ENCODE measurements at regions not wholly inside any gene's neighbourhood (a gene's known extent, or its start where the extent isn't known, plus 50 kb on each side); places are given as distances from the start of the nearest gene placed in this dataset.

DNA sequence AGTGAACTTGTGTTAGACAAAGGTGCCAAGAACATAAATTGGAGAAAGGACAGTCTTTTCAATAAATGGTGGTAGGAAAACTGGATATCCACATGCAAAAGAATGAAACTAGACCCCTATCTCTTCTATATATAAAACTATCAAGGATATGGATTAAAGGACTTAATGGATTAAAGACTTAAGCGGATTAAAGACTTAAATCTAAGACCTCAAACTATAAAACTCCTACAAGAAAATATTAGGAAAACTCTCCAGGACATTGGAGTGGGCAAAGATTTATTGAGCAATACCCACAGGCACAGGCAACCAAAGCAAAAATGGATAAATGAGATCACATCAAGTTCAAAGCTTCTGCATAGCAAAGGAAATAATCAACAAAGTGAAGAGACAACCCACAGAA lies 242.9 kb upstream of the MEOX2 start:
- intact Hi-C loops (cut with DNase I) = no loop called here
- no peak for ATAC-seq

DNA sequence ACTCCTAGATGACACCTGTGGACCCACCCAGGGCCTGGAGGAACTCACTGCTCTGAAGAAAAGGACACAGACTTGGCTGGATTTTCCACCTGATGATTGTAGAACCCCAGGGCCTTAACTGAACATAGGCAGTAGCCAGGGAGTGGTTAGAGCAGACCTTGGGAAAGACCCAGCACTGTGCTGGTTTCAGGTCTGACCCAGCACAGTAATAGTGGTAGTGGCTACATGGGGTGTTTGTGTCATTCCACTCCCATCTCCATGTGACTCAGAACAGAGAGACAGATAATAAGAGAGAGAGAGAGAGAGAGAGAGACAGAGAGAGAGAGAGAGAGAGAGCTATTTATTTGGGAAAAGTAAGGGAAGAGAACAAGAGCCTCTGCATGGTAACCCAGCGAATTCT lies 239.1 kb upstream of the MEOX2 start:
- no peak for TF ChIP-seq POLR2A (IDR thresholded peaks at IDR 0.05)
- TF ChIP-seq, protein P1, sequence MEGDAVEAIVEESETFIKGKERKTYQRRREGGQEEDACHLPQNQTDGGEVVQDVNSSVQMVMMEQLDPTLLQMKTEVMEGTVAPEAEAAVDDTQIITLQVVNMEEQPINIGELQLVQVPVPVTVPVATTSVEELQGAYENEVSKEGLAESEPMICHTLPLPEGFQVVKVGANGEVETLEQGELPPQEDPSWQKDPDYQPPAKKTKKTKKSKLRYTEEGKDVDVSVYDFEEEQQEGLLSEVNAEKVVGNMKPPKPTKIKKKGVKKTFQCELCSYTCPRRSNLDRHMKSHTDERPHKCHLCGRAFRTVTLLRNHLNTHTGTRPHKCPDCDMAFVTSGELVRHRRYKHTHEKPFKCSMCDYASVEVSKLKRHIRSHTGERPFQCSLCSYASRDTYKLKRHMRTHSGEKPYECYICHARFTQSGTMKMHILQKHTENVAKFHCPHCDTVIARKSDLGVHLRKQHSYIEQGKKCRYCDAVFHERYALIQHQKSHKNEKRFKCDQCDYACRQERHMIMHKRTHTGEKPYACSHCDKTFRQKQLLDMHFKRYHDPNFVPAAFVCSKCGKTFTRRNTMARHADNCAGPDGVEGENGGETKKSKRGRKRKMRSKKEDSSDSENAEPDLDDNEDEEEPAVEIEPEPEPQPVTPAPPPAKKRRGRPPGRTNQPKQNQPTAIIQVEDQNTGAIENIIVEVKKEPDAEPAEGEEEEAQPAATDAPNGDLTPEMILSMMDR (IDR thresholded peaks at IDR 0.05) = no peak
- no peak for ATAC-seq
- intact Hi-C loops (cut with DNase I) = no loop called here
- H3K9me3 ChIP-seq = peaks cover 0 to 32% (median 9%) of the 10 kb centered on the region in 12 donors
- H3K4me1 ChIP-seq = peaks cover 0 to 3% (median 0%) of the 10 kb centered on the region in 12 donors
- no peak overlapping the region for H3K27ac ChIP-seq
- H3K4me3 ChIP-seq = no peak overlapping the region
- 93 to 100% (median 99%) methylated on average over 1 of the region's 1 CpG for WGBS, 4 donors
- H3K27me3 ChIP-seq = no peaks in the 10 kb centered on the region
- no peaks in the 10 kb centered on the region for H3K36me3 ChIP-seq
- no peak for DNase-seq

More for the DNA sequence above, 242.9 kb upstream of the MEOX2 start:
- DNase-seq = no peak
- Histone ChIP-seq H3K27me3 (no peaks in the 10 kb centered on the region), H3K4me3 (no peak overlapping the region), H3K4me1 (no peaks in the 10 kb centered on the region), H3K36me3 (no peaks in the 10 kb centered on the region), H3K9me3 (peaks cover 0 to 25% (median 7%) of the 10 kb centered on the region in 12 donors), H3K27ac (no peak overlapping the region)
- WGBS, 4 donors = 94 to 98% (median 96%) methylated on average over 1 of the region's 1 CpG
- TF ChIP-seq POLR2A (IDR thresholded peaks at IDR 0.05) = no peak

DNA sequence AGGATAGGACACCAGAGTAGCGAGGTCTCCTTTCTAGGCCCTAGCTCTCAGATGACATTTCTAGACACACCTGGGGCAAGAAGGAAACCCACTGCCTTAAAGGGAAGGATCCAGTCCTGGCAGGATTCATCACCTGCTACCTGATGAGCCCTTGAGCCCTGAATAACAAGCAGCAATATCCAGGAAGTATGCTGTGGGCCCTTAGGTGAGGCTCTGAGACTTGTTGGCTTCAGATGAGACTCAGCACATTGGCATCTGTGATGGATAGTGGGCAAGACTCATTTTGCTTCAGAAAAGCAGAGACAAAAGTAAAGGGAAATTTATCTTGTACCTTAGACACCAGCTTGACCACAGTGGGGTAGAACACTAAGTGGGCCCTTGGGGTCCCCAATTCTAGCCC lies 238.4 kb upstream of the MEOX2 start:
- Histone ChIP-seq H3K4me3 (no peak overlapping the region), H3K36me3 (no peaks in the 10 kb centered on the region), H3K9me3 (peaks cover 0 to 32% (median 9%) of the 10 kb centered on the region in 12 donors), H3K27ac (no peak overlapping the region), H3K4me1 (peaks cover 0 to 3% (median 0%) of the 10 kb centered on the region in 12 donors), H3K27me3 (no peaks in the 10 kb centered on the region)
- TF ChIP-seq POLR2A (IDR thresholded peaks at IDR 0.05) = no peak
- TF ChIP-seq, protein P1 (IDR thresholded peaks at IDR 0.05) = no peak
- intact Hi-C loops (cut with DNase I) = no loop called here
- WGBS, 4 donors = 96 to 100% (median 99%) methylated on average over 1 of the region's 1 CpG
- ATAC-seq (no peak), DNase-seq (no peak)

DNA sequence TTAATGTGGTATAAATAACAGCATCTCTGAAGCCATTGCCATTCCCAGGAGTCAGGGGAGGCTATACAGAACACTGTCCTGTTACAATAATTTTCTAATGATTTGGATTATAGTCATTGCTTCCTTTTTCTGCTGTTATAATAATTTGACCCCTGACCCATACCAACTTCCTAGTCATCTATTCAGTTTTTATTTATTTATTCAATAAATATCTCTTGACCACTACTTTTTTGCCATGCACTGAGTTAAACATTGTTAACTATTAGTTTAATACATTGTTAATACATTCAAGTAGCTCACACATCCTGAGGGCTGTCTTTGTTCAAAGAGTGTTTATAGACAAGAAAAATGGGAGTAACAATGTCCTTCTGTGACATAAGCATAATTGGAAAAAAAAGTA lies 235.5 kb upstream of the MEOX2 start:
- TF ChIP-seq, protein P1 (IDR thresholded peaks at IDR 0.05) = no peak
- no peak for TF ChIP-seq POLR2A (IDR thresholded peaks at IDR 0.05)
- H3K27me3 ChIP-seq = no peaks in the 10 kb centered on the region
- ATAC-seq = no peak
- intact Hi-C loops (cut with DNase I) = no loop called here
- peaks cover 0 to 18% (median 4%) of the 10 kb centered on the region in 12 donors for H3K9me3 ChIP-seq
- DNase-seq = no peak
- H3K4me1 ChIP-seq = peaks cover 0 to 3% (median 0%) of the 10 kb centered on the region in 12 donors
- no peak overlapping the region for H3K27ac ChIP-seq
- H3K36me3 ChIP-seq = no peaks in the 10 kb centered on the region
- H3K4me3 ChIP-seq = no peak overlapping the region

DNA sequence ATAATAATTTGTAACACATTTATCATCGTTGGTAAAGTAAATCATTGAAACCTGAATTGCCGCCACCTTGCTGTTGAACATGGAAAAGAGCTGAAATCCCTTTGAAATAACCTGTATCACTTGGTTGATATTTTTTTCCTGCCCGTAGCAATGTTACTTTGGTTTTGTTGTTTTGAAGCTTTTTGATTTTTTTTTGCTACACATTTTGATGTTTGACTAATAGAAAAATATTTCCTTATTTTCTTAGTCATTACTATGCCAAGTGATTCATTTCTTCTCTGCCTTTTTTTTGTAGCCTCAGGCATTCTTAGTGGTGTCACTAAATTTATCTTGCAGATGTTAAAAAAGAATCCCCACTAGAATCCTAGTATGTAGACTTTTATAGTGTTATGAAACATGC lies 235.1 kb upstream of the MEOX2 start:
- ATAC-seq (no peak), DNase-seq (no peak)
- 67 to 79% (median 79%) methylated on average over 3 of the region's 3 CpGs for WGBS, 4 donors

More for the DNA sequence above, 235.1 kb upstream of the MEOX2 start:
- Histone ChIP-seq H3K4me3 (no peak overlapping the region), H3K9me3 (peaks cover 0 to 14% (median under 1%) of the 10 kb centered on the region in 12 donors), H3K27ac (no peak overlapping the region), H3K4me1 (peaks cover 0 to 3% (median 0%) of the 10 kb centered on the region in 12 donors), H3K27me3 (no peaks in the 10 kb centered on the region), H3K36me3 (no peaks in the 10 kb centered on the region)
- intact Hi-C loops (cut with DNase I) = no loop called here
- TF ChIP-seq, protein P1 (IDR thresholded peaks at IDR 0.05) = no peak
- no peak for TF ChIP-seq POLR2A (IDR thresholded peaks at IDR 0.05)
